ENCODE measurements at regions not wholly inside any gene's neighbourhood (a gene's known extent, or its start where the extent isn't known, plus 50 kb on each side); places are given as distances from the start of the nearest gene placed in this dataset.
A peak's percentile ranks its signal among the peaks of the same experiment; 100 is the strongest.
"Not testable (repeated sequence)": the region's sequence is repeated elsewhere in the genome, so short reads cannot be mapped to it uniquely, and the experiment has no call there.

GRCh38 chr20:29763821-29764511, 1493.5 kb upstream of the DEFB115 start:
- no peak for DNase-seq

- peak; percentile 43 for DNase-seq
Measured at GRCh38 chr20:29764922-29765610, 1492.4 kb upstream of the DEFB115 start.

GRCh38 chr20:29778033-29778432, 1479.4 kb upstream of the DEFB115 start:
- DNase-seq = not testable (repeated sequence)

GRCh38 chr20:29781217-29781616, 1476.2 kb upstream of the DEFB115 start:
- not testable (repeated sequence) for DNase-seq

GRCh38 chr20:29781891-29782290, 1475.6 kb upstream of the DEFB115 start:
- not testable (repeated sequence) for DNase-seq

- not testable (repeated sequence) for DNase-seq
Measured at GRCh38 chr20:29787456-29787855, 1470.0 kb upstream of the DEFB115 start.

- no peak for DNase-seq
Measured at GRCh38 chr20:29790510-29790909, 1467.0 kb upstream of the DEFB115 start.

GRCh38 chr20:29831508-29831907, 1426.0 kb upstream of the DEFB115 start:
- DNase-seq = not testable (repeated sequence)

- not testable (repeated sequence) for DNase-seq
Measured at GRCh38 chr20:29868014-29868413, 1389.5 kb upstream of the DEFB115 start.

- not testable (repeated sequence) for DNase-seq
Measured at GRCh38 chr20:29868688-29869087, 1388.8 kb upstream of the DEFB115 start.

- not testable (repeated sequence) for DNase-seq
Measured at GRCh38 chr20:29871816-29872215, 1385.6 kb upstream of the DEFB115 start.

- DNase-seq = no peak
Measured at GRCh38 chr20:29873946-29874345, 1383.5 kb upstream of the DEFB115 start.

- DNase-seq = no peak
Measured at GRCh38 chr20:29874476-29875202, 1382.8 kb upstream of the DEFB115 start.

- not testable (repeated sequence) for DNase-seq
Measured at GRCh38 chr20:29875321-29876083, 1382.0 kb upstream of the DEFB115 start.

- DNase-seq = not testable (repeated sequence)
Measured at GRCh38 chr20:29876084-29876910, 1381.2 kb upstream of the DEFB115 start.

- no peak for DNase-seq
Measured at GRCh38 chr20:29876911-29877285, 1380.6 kb upstream of the DEFB115 start.

- DNase-seq = not testable (repeated sequence)
Measured at GRCh38 chr20:29877411-29878280, 1379.8 kb upstream of the DEFB115 start.

GRCh38 chr20:29878281-29878741, 1379.2 kb upstream of the DEFB115 start:
- no peak for DNase-seq

GRCh38 chr20:29878777-29879442, 1378.6 kb upstream of the DEFB115 start:
- DNase-seq = no peak

GRCh38 chr20:29881107-29881506, 1376.4 kb upstream of the DEFB115 start:
- DNase-seq = not testable (repeated sequence)

Data from activated T-cell treated with anti-CD3 and anti-CD28 coated beads, Interleukin-2, amount 50 U/mL, for 1 hour (primary cell).